HG03432 (cell line): ENCODE measurements at regions not wholly inside any gene's neighbourhood (a gene's known extent, or its start where the extent isn't known, plus 50 kb on each side); places are given as distances from the start of the nearest gene placed in this dataset.
"Not testable (repeated sequence)": the region's sequence is repeated elsewhere in the genome, so short reads cannot be mapped to it uniquely, and the experiment has no call there.

Experiments
- ATAC-seq: cut with Tn5 transposase; IDR thresholded peaks from one replicate; pipeline ENCODE4 v1.9.1; 2021; ENCODE audit warnings: mild to moderate bottlenecking, moderate library complexity; ENCODE audit not compliant: unreplicated experiment

DNA sequence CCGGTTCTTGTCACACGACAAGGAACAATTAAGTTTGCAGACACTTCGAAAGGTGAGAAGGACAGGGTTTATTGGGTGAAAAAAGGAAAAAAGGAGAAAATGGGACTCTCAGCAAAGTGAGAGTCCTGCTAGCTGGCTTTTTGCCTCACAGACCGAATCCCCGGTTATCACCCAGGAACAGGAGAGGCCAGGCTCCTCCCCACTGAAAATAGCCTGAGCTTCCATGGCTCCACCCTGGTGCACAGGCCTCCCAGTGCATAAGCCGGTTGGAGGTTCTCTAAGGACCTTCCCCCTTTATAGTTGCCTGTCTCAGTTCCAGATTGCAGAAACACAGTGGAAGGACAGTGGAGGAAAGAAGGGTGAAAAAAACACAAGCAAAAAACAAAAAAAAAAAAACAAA is 571.7 kb downstream of the KCTD12 start:
- ATAC-seq, result no peak

DNA sequence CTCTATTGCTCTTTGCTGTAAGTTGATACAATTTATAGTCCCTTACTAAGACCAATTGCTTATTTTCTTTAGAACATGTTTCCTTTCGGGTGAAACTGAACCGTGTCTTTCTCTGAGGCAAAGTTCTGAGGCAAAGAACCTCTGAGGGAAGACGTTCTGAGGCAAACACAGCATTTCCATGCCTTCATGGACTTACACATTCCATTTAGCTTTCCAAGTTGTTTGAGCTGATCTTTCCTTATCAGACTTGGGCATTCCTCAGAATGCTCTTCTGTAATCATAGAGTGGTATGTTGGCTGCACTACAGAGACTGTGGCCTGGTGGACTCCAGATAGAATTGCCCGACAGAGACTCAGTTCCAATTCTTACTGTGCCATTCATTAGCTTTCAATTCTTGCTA is 579.1 kb downstream of the KCTD12 start:
- no peak for ATAC-seq

DNA sequence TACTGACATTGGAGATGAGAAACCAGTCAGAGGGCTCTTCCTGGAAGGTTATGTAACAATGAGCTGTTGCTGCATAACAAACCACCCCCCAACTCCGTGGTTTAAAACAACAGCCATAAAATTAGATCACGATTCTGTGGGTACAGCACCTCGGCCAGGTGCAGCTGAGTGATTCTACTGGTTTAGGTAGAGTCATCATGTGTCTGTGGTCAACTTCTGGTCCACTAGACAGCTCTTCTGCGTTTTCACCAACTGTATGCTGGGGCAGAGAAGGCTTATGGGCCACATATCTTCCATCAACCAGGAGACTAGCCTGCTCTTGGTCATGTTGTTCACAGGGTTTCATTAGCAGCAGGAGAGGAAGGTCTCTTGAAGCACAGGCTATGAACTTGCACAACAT is 585.5 kb downstream of the KCTD12 start:
- ATAC-seq, result no peak

DNA sequence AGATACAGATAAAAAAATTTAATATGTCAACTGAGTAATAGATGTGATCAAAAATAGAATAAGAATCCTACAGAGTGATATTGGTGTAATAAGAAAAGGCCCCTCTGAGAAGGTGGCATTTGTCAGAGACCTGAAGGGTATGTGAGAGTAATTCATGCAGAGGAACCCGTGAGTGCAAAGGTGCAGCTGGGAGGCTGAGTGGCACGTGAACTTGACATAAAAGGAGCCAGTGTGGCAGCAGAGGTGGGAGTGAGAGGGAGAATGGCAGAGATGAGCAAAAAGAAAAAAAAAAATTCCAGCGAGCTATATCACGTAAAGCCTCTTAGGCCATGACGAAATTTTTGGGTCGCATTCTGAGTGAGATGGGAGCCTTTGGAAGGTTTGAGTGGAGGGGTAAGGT is 588.9 kb downstream of the KCTD12 start:
- no peak for ATAC-seq

DNA sequence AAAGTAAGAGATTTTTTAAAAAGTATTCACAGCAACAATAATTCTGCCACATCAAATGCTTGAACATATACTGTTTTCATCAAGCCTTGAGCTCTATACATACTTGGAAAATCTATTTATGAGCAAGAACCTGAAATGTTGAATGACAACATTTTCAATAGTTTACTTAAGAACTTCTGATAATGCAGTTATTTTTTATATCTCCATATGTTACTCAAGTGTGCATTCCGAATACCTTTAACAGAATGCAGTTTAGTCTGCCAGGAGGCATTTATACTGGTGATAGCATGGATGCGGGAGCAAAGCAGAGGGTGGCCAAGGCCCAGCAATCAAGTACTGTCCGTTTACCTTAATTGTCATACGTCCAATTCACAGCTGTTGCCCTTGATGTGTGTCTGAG is 589.5 kb downstream of the KCTD12 start:
- ATAC-seq, result no peak

DNA sequence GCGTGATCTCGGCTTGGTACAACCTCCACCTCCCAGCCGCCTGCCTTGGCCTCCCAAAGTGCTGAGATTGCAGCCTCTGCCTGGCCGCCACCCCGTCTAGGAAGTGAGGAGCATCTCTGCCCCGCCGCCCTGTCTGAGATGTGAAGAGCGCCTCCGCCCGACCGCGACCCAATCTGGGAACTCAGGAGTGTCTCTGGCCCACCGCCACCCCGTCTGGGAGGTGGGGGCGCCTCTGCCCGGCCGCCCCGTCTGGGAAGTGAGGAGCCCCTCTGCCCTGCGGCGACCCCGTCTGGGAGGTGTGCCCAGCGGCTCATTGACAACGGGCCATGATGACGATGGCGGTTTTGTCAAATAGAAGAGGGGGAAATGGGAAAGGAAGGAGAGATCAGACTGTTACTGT is 591.2 kb downstream of the KCTD12 start:
- ATAC-seq, result not testable (repeated sequence)

DNA sequence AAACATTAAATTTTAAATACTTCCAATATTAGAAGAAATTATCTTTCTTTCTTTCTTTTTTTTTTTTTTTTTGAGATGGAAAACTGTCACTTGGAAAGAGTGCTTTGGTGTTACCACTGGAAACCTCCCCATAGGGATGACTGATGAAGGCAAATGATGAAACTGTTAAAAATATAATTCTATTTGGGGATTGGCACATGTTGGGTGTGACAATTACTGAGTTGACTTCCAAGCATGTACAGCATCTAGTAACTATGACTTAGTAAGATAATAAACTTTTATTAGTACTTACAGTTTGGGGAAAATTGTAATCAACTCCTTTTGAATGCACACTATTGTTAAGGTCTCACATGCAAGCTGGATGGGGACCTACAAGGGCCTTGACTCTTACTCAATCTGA is 592.5 kb downstream of the KCTD12 start:
- ATAC-seq, result no peak

DNA sequence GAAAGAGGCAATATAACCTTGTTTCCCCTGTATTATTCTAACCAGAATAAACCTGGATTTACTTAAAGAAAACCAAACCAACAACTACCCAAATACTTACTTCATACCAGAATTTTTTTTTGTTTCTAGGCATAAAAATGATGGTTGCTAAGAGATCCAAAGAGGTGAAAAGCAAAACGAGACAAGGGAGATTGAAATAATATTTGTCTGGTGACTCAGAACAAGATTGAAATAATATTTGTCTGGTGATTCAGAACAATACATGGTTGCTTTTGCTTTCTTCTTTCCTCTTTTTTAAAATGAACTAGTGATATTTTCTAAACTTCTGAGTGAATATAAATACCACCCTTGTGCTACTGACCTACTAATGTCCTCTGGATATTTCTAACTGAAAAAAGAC is 592.9 kb downstream of the KCTD12 start:
- no peak for ATAC-seq

DNA sequence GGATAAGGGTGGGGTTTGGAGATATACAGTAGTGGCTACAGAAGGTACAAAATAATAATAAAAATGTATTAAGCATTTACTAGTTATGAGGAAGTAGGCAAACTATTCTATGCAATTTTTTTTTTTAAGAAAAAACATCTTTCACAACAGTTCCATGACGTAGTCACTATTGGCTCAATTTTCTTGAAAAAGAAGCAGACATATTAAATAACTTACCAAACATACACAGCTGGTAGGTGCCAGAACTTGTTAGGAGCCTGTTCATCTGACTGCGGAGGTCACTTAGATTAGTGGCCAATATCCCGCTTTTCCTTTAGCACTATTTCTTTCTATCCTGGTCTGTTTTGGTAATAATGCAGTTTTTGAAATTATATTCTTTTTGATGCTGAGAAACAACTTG is 593.5 kb downstream of the KCTD12 start:
- no peak for ATAC-seq

DNA sequence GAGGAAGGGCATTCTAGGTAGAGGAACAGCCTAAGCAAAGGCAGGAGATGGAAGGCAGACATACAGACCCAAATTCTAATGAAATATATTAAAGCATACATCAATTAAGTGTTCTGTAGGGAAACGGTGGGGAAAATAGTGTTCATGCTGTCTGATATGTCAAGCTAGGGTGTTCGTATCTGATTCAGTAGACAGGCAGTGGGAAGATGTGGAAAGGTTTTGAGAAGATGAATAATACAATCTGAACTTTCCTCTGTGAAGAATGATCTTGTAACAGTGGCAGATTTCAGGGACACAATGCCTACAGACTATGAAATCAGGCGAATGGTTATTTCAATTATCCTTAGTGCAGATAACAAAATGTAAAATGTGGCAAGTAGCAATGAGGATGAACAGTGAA is 594.2 kb downstream of the KCTD12 start:
- ATAC-seq, result no peak

DNA sequence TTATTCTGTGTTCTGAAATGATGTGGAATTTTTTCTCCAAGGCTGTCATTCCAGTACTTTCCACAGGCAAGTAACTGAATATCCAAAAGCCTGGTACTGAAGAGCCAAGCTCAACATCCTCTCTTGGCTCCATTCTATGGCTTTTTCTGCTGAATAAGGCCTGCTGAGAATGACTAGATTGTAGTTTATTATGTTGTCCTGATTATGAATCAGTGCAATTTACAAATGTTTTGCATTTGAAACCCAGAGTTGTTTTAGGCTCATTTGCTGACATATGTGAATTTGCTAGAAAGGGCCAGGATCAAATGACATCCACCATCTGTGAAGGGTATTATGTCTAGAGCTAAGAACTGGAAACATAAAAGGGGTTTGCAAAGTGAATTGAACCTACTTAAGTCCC is 596.6 kb downstream of the KCTD12 start:
- no peak for ATAC-seq

DNA sequence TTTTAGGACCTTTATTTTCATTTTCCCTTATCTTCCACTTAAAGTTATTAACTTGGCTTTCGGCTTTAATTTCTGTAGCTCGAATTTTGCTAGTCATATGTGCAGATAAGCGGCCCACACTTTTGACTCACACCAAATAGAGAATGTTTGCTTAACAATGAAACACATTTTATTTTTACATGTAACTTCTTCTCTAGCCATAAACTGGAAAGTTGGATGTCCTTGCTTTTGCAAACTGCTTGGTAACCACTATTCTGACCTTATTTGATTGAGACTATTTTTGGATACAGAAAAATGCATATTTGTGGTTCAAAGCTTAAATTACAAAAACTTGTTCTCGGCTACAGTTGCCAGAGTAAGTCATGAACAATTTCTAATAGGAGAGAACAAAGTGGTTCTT is 600.0 kb downstream of the KCTD12 start:
- no peak for ATAC-seq

DNA sequence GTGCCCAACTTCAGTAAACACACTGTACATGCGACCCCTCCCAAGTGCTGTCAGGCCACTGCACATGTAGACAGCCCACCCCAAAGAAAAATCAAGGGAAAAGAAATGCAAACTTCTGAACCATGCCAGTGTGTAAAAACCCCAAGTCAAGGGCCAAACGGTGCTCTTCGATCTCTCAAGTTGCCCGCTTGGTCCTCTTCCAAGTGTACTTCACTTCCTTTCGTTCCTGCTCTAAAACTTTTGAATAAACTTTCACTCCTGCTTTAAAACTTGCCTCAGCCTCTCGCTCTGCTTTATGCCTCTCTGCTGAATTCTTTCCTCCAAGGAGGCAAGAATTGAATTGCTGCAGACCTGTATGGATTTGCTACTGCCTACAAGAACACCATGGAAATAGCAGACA is 600.7 kb downstream of the KCTD12 start:
- ATAC-seq, result no peak

DNA sequence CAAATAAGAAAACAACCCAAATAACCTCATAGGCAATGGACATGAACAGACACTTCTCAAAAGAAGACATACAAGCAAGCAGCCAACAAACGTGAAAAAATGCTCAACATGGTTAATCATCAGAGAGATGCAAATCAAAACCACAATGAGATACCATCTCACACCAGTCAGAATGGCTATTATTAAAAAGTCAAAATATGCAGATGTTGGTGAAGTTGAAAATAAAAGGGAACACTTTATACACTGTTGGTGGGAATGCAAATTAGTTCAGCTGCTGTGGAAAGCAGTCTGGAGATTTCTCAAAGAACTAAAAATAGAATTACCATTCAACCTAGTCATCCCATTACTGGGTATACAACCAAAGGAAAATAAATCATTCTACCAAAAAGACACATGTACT is 606.4 kb downstream of the KCTD12 start:
- not testable (repeated sequence) for ATAC-seq

DNA sequence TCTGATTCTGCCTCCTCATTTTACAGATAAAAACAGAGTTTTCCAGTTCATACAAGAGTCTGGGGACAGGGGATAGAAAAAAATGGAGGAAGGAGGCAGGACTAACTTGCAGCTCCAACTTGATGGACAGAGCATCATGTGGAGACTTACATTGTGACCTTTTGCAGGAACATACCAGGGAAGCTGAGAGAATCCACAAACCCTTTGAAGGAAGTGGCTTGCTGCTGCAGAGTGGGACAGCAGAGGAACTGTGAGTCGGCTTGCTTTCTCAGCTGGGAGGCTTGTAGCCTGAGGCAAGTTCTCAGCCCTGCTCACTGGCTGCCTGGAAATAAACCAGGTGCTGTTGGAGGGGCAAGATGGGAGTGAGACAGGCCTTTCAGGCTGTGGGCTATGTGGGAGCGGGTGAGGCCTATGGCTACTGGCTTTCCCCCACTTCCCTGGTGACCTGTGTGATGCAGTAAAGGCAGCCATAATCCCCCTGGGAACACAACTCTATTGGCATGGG is 614.4 kb downstream of the KCTD12 start:
- ATAC-seq, result no peak

DNA sequence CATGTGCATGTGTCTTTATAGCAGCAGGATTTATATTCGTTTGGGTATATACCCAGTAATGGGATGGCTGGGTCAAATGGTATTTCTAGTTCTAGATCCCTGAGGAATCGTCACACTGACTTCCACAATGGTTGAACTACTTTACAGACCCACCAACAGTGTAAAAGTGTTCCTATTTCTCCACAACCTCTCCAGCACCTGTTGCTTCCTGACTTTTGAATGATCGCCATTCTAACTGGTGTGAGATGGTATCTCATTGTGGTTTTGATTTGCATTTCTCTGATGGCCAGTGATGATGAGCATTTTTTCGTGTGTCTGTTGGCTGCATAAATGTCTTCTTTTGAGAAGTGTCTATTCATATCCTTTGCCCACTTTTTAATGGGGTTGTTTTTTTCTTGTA is 617.9 kb downstream of the KCTD12 start:
- not testable (repeated sequence) for ATAC-seq

DNA sequence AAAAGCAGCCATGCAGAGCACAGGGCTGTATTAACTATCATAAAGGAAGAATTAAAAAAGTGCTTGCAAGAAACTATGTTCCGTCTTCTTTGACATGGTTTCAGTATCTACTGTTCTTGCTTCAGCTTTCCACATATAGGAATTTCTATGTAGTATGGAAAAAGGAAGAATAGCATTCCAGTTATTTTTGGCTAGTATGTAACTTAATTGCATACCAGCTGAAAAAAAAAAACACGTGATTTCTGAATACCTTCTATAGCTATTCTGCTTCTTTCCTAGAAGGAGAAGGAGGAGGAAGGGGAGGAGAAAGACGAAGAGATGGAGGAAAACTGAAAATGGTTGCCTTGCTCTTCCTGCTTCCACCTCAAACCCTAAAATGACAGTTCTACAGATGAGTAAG is 619.0 kb downstream of the KCTD12 start:
- ATAC-seq, result no peak

DNA sequence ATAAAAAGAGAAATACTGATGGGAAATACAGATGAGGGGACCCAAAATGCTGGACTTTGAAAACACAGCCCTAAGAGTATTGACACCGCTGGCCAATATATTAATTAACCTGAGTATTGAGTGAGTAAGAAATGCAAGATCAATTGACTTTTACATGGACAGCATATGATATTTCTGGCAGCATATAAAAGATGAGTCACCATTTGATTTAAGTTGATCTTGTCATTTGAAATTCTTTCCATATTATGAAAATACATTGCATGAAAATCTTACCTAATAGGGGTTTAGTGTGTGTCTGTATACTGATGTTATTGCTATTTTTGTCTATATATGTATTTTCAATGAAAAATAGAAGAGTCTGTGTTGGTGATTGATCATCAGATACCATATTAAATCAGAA is 619.6 kb downstream of the KCTD12 start:
- no peak for ATAC-seq

DNA sequence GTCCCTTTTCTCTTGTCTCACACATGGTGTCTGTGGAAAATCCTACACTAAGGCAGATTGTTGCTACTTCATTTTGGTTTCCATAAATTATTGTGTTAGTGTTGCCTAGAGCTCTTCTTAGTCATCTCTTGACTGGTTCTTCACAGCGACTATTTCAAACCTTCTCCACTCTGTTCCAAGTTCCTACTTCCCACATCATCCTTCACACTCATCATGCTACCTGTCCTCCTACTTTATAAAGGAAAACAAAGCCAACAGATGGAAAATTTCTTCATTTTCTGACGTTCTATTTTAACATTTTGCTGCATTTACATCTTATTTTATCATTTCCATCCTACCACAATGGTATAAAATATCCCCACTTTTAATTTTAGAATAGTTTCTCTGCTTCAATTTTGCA is 614.1 kb downstream of the LMO7 start:
- ATAC-seq, result no peak

DNA sequence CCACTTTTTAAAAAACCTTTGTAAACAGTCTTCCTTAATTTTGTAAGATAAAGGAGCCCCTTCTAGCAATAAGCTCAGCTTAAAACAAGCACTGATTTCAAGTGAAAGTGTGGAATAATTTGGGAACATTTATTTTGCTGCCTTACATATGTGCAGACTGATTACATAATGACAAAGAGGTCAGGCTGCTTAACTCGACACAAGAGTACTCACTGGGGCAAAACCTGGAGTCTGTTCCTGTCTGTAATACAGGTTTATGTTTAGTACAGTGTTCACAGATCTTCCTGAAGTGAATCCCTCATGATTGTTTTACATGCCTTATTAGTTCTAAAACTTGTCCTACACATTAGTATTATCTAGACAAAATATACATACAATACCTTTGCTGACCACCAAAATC is 609.8 kb downstream of the LMO7 start:
- ATAC-seq, result no peak

DNA sequence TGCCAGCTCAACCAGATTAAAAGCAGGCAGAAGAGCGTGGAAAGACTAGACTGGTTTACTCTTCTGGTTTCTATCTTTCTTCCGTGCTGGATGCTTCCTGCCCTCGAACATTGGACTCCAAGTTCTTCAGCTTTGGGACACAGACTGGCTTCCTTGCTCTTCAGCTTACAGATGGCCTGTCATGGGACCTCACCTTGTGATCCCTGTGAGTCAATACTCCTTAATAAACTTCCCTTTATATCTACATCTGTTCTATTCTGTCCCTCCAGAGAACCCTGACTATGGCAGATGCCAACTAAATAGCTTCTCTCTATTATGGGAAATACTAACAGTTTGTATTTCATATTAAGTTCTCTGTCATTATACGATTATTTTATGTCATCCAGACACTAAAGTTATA is 609.1 kb downstream of the LMO7 start:
- ATAC-seq, result no peak

DNA sequence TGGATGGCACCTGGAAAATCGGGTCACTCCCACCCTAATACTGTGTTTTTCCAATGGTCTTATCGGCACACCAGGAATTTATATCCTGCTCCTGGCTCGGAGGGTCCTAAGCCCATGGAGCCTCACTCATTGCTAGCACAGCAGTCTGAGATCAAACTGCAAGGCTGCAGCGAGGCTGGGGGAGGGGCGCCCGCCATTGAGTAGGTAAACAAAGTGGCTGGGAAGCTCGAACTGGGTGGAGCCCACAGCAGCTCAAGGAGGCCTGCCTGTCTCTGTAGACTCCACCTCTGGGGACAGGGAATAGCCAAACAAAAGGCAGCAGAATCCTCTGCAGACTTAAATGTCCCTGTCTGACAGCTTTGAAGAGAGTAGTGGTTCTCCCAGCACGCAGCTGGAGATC is 607.0 kb downstream of the LMO7 start:
- not testable (repeated sequence) for ATAC-seq

DNA sequence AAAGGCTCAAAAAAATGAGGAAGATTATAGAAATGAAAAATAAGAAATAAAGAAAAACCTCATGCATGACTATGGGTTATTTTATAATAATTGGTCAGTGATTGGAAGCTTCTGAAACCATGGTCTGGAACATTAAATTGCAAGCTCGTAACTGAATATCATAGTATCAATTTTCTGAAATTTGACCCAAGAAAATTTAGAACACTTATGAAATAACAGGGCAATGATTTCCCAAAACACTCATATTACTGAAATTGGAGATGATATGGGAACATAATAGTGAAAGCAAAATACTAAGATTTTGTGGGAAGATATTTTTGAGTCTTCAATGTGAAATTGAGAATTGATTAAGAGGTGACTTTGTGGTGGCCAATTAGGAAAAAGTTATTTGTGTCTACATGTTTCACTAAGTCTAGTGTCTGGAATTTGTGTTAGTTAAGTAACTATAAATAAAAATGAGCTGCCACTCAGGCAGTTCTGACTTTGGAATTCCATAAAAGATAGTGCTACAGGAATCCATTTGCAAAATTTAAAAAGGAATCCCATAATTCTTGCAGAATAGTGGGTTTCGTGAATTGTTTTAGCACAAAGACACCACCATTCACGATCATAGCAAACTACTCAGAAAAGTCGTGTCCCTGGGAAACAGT is 603.0 kb downstream of the LMO7 start:
- no peak for ATAC-seq
